GM12878 (cell line): ENCODE measurements at regions not wholly inside any gene's neighbourhood (a gene's known extent, or its start where the extent isn't known, plus 50 kb on each side); places are given as distances from the start of the nearest gene placed in this dataset.

Source experiments
- ATAC-seq: fragments of 200-7000 bp; cut with Tn5 transposase; 3 replicates; pipeline ENCODE4 v1.9.1; 2020; ENCODE audit warnings: mild to moderate bottlenecking, moderate library complexity
- BruUV-seq: library from RNA; stranded (reverse); fragments of 400-500 nt; replicated peaks from 2 replicates; lab custom pipeline; 2021; lab: Mats Ljungman, UMichigan
- CTCF ChIA-PET: fragments of 300-600 bp; sonication (Branson Sonifier 250); formaldehyde crosslinking; extraction: SDS; loops from one replicate; lab custom pipeline; 2021; ENCODE audit warnings: inconsistent platforms; lab: Yijun Ruan, JAX
- POLR2A ChIA-PET: fragments of 350-600 bp; formaldehyde crosslinking; extraction: SDS; loops from one replicate; lab custom pipeline; 2021; ENCODE audit warnings: inconsistent platforms; lab: Charles Lee
- RAD21 ChIA-PET: fragments of 300-600 bp; sonication (Branson Sonifier 250); formaldehyde crosslinking; loops from one replicate; lab custom pipeline; 2023; ENCODE audit warnings: antibody characterized with exemption; ENCODE audit not compliant: unreplicated experiment; lab: Charles Lee
- SMC1A ChIA-PET: fragments of 300-600 bp; sonication (Branson Sonifier 250); formaldehyde crosslinking; loops from one replicate; lab custom pipeline; 2023; ENCODE audit not compliant: unreplicated experiment, uncharacterized antibody; lab: Charles Lee
- DNase-seq: peaks from one replicate; pipeline ENCODE4 v3.0.0-alpha.2; 2011; ENCODE audit warnings: low read depth, low spot score
- FAIRE-seq: peaks from 3 replicates; lab custom pipeline; 2011; peaks lifted over from hg19 to GRCh38; lab: Jason Lieb, UNC
- H2AFZ ChIP-seq: 2 replicates; pipeline ENCODE4 v1.6.0; 2011; ENCODE audit warnings: low read depth, low read length, control low read depth; ENCODE audit not compliant: control insufficient read depth
- H3K27ac ChIP-seq: 2 replicates; pipeline ENCODE4 v1.5.1; 2011; ENCODE audit warnings: control low read depth; ENCODE audit not compliant: control insufficient read depth, insufficient read depth
- H3K27me3 ChIP-seq, 2 experiments: replicated peaks in 1 of 2; 2 replicates each; pipeline versions ENCODE4 v1.6.0 to v1.6.1; 2011; ENCODE audit warnings: low read length in 1 of 2; ENCODE audit not compliant: control insufficient read depth in 2 of 2, insufficient read depth in 2 of 2
- H3K36me3 ChIP-seq, 2 experiments: 2 replicates each; pipeline ENCODE4 v1.5.1; 2011; ENCODE audit warnings: low read length in 1 of 2; ENCODE audit not compliant: control insufficient read depth in 2 of 2, insufficient read depth in 2 of 2
- H3K4me1 ChIP-seq: 2 replicates; pipeline ENCODE4 v1.6.1; 2011; ENCODE audit warnings: mild to moderate bottlenecking, low read length, moderate library complexity, mixed read lengths; ENCODE audit not compliant: control insufficient read depth, insufficient read depth
- H3K4me2 ChIP-seq: 2 replicates; pipeline ENCODE4 v1.6.0; 2011; ENCODE audit warnings: control low read depth; ENCODE audit not compliant: control insufficient read depth, insufficient read depth
- H3K4me3 ChIP-seq: fragments of 200-600 bp; sonication (generic); 2 replicates; pipeline ENCODE4 v1.5.1; 2016
- H3K79me2 ChIP-seq: 2 replicates; pipeline ENCODE4 v1.6.0; 2011; ENCODE audit warnings: low read length; ENCODE audit not compliant: control insufficient read depth, insufficient read depth
- H3K9ac ChIP-seq: 2 replicates; pipeline ENCODE4 v1.8.0; 2011; ENCODE audit warnings: low read length, control low read depth, mixed read lengths; ENCODE audit not compliant: control insufficient read depth, insufficient read depth
- H3K9me3 ChIP-seq: replicated peaks from 3 replicates; pipeline ENCODE4 v1.5.1; 2011; ENCODE audit warnings: mild to moderate bottlenecking, low read length; ENCODE audit not compliant: control insufficient read depth, insufficient read depth
- H4K20me1 ChIP-seq: 2 replicates; pipeline ENCODE4 v1.6.0; 2011; ENCODE audit not compliant: control insufficient read depth, insufficient read depth
- ATF7 ChIP-seq: fragments of 450-650 bp; IDR thresholded peaks from 2 replicates; pipeline ENCODE4 v1.6.1; 2016; ENCODE audit warnings: low read depth, mild to moderate bottlenecking
- FOS ChIP-seq: IDR thresholded peaks from 3 replicates; pipeline ENCODE4 v1.6.1; 2011; ENCODE audit warnings: borderline replicate concordance; ENCODE audit not compliant: insufficient read length; ENCODE audit errors: extremely low read depth
- JUND ChIP-seq: IDR thresholded peaks from 2 replicates; pipeline ENCODE4 v1.6.1; 2012; ENCODE audit warnings: low read depth, mild to moderate bottlenecking, low read length, improper control_type of control experiment, moderate library complexity
- REST ChIP-seq: IDR thresholded peaks from 2 replicates; pipeline ENCODE4 v1.6.1; 2012; ENCODE audit warnings: mild to moderate bottlenecking, low read depth, low read length
- SMAD1 ChIP-seq: fragments of 450-650 bp; IDR thresholded peaks from 2 replicates; pipeline ENCODE4 v1.6.1; 2018; ENCODE audit warnings: mild to moderate bottlenecking, low read depth; ENCODE audit not compliant: partially characterized antibody
- SMC3 ChIP-seq: IDR thresholded peaks from 2 replicates; pipeline ENCODE4 v1.6.1; 2011; ENCODE audit warnings: low read length, improper control_type of control experiment, borderline replicate concordance
- STAT3 ChIP-seq: IDR thresholded peaks from 2 replicates; pipeline ENCODE4 v1.6.1; 2011; ENCODE audit warnings: low read depth, low read length, improper control_type of control experiment
- YY1 ChIP-seq: IDR thresholded peaks from 2 replicates; pipeline ENCODE4 v1.6.1; 2011; ENCODE audit warnings: low read depth, mild to moderate bottlenecking, low read length
- ZBTB33 ChIP-seq: fragments of 450-650 bp; IDR thresholded peaks from 2 replicates; pipeline ENCODE4 v1.6.1; 2017; ENCODE audit warnings: mild to moderate bottlenecking
- ZNF207 ChIP-seq: fragments of 450-650 bp; IDR thresholded peaks from 2 replicates; pipeline ENCODE4 v1.6.1; 2014; ENCODE audit warnings: antibody characterized with exemption, mild to moderate bottlenecking, borderline replicate concordance
- ZNF24 ChIP-seq: fragments of 450-650 bp; IDR thresholded peaks from 2 replicates; pipeline ENCODE4 v1.6.1; 2017; ENCODE audit warnings: antibody characterized with exemption, mild to moderate bottlenecking
- WGBS: methylation state at CpG from one replicate; pipeline ENCODE4 v1.1.6; 2016; ENCODE audit warnings: low lambda C conversion rate; ENCODE audit not compliant: insufficient replicate concordance, insufficient coverage; ENCODE audit errors: missing lambda C conversion rate; 5-methylcytosine and 5-hydroxymethylcytosine counted together
- in situ Hi-C: fragments of 300-500 bp; cut with MboI; formaldehyde crosslinking; loops from 9 replicates; pipeline ENCODE4 v1.14.3; 2018; ENCODE audit warnings: mixed read lengths
- intact Hi-C: fragments of 100-400 bp; cut with micrococcal nuclease; formaldehyde crosslinking; loops from one replicate; pipeline ENCODE4 v1.14.2; 2022; ENCODE audit not compliant: unreplicated experiment
- TF ChIP-seq, protein P1 (sequence below): IDR thresholded peaks from 2 replicates; pipeline ENCODE4 v1.6.1; 2011; ENCODE audit warnings: low read depth, mild to moderate bottlenecking, low read length, moderate library complexity, borderline replicate concordance; ENCODE audit errors: extremely low read depth
- TF ChIP-seq, protein P2 (sequence below): fragments of 150-350 bp; IDR thresholded peaks from 2 replicates; pipeline ENCODE4 v1.6.1; 2016; ENCODE audit warnings: low read depth, low read length

- ChIA-PET CTCF (no interaction called here), SMC1A (no interaction called here)
- TF ChIP-seq FOS (no peak), STAT3 (no peak), ZNF207 (no peak), REST (no peak), ATF7 (no peak), YY1 (no peak), JUND (no peak), SMAD1 (no peak), SMC3 (no peak), ZBTB33 (no peak), ZNF24 (no peak)
- TF ChIP-seq, protein P1, sequence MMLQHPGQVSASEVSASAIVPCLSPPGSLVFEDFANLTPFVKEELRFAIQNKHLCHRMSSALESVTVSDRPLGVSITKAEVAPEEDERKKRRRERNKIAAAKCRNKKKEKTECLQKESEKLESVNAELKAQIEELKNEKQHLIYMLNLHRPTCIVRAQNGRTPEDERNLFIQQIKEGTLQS, result no peak
- TF ChIP-seq, protein P2, sequence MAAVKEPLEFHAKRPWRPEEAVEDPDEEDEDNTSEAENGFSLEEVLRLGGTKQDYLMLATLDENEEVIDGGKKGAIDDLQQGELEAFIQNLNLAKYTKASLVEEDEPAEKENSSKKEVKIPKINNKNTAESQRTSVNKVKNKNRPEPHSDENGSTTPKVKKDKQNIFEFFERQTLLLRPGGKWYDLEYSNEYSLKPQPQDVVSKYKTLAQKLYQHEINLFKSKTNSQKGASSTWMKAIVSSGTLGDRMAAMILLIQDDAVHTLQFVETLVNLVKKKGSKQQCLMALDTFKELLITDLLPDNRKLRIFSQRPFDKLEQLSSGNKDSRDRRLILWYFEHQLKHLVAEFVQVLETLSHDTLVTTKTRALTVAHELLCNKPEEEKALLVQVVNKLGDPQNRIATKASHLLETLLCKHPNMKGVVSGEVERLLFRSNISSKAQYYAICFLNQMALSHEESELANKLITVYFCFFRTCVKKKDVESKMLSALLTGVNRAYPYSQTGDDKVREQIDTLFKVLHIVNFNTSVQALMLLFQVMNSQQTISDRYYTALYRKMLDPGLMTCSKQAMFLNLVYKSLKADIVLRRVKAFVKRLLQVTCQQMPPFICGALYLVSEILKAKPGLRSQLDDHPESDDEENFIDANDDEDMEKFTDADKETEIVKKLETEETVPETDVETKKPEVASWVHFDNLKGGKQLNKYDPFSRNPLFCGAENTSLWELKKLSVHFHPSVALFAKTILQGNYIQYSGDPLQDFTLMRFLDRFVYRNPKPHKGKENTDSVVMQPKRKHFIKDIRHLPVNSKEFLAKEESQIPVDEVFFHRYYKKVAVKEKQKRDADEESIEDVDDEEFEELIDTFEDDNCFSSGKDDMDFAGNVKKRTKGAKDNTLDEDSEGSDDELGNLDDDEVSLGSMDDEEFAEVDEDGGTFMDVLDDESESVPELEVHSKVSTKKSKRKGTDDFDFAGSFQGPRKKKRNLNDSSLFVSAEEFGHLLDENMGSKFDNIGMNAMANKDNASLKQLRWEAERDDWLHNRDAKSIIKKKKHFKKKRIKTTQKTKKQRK, result no peak
These were observed 129.7 kb downstream of the EPC1 start for GRCh38 chr10:32217216-32217615.

More at GRCh38 chr10:32217216-32217615, 129.7 kb downstream of the EPC1 start:
- Histone ChIP-seq H3K9ac (no peak overlapping the region), H2AFZ (no peak overlapping the region), H3K27me3 (no peaks in the 10 kb centered on the region), H3K4me1 (no peaks in the 10 kb centered on the region), H3K36me3 (no peaks in the 10 kb centered on the region), H3K79me2 (no peaks in the 10 kb centered on the region), H3K4me2 (no peak overlapping the region), H3K9me3 (peaks cover 3% of the 10 kb centered on the region; the same call in 2 of the 3 replicates), H4K20me1 (no peaks in the 10 kb centered on the region), H3K27ac (no peak overlapping the region), H3K4me3 (no peak overlapping the region)
- POLR2A ChIA-PET, result no interaction called here
- BruUV-seq, result no TSS peak
- FAIRE-seq (no peak), ATAC-seq (no peak), DNase-seq (no peak)
- intact Hi-C loops, result no loop called here
- WGBS, result 84% methylated on average over 1 of the region's 1 CpG
- RAD21 ChIA-PET, result no interaction called here
- in situ Hi-C loops, result no loop called here
